Esophagus squamous epithelium (tissue), 5 donors: ENCODE measurements at regions not wholly inside any gene's neighbourhood (a gene's known extent, or its start where the extent isn't known, plus 50 kb on each side); places are given as distances from the start of the nearest gene placed in this dataset.

Experiments
- DNase-seq: peaks from one replicate; lab custom pipeline; 2025; lab: John Stamatoyannopoulos, UW
- H3K27ac ChIP-seq, 4 donors: fragments of 200-600 bp; sonication (generic); one replicate each; pipeline ENCODE4 v1.5.1; 2016 to 2019; ENCODE audit warnings: mild to moderate bottlenecking in 1 of 4
- H3K27me3 ChIP-seq, 4 donors: fragments of 200-600 bp; sonication (generic); 1 replicate in 3 of 4; 2 replicates in 1 of 4; pipeline versions ENCODE4 v1.5.1 to v1.6.0; 2017 to 2021; ENCODE audit warnings: antibody characterized with exemption in 1 of 4
- H3K36me3 ChIP-seq, 3 donors: fragments of 200-600 bp; sonication (generic); one replicate each; pipeline ENCODE4 v1.5.1; 2016 to 2019
- H3K4me1 ChIP-seq, 3 donors: fragments of 200-600 bp; sonication (generic); one replicate each; pipeline ENCODE4 v1.5.1; 2017 to 2019
- H3K4me3 ChIP-seq, 4 donors: fragments of 200-600 bp; sonication (generic); 1 replicate in 3 of 4; 2 replicates in 1 of 4; pipeline ENCODE4 v1.5.1; 2016 to 2019; ENCODE audit warnings: mild to moderate bottlenecking in 2 of 4, moderate library complexity in 1 of 4
- H3K9me3 ChIP-seq, 3 donors: fragments of 200-600 bp; sonication (generic); one replicate each; pipeline ENCODE4 v1.5.1; 2016 to 2019
- CTCF ChIP-seq, 6 experiments: fragments of 450-650 bp in 4 of 6; fragments of 200-600 bp in 2 of 6; sonication (generic) in 2 of 6; IDR thresholded peaks; one replicate each; pipeline ENCODE4 v1.5.1; 2016 to 2019; ENCODE audit warnings: antibody characterized with exemption in 6 of 6, mild to moderate bottlenecking in 4 of 6, moderate library complexity in 4 of 6
- POLR2A ChIP-seq, 4 donors: fragments of 450-650 bp; IDR thresholded peaks; one replicate each; pipeline ENCODE4 v1.6.1; 2017; ENCODE audit warnings: antibody characterized with exemption in 4 of 4, mild to moderate bottlenecking in 4 of 4, moderate library complexity in 3 of 4
- WGBS, 2 donors: methylation state at CpG; one replicate each; pipeline ENCODE4 v1.1.5; 2018; 5-methylcytosine and 5-hydroxymethylcytosine counted together
- intact Hi-C: fragments of 100-400 bp; cut with DNase I; formaldehyde crosslinking; loops from one replicate; pipeline ENCODE4 v1.15.0; 2022
- donor health status: DM: yes; HTN: yes; CAD: no.

DNA sequence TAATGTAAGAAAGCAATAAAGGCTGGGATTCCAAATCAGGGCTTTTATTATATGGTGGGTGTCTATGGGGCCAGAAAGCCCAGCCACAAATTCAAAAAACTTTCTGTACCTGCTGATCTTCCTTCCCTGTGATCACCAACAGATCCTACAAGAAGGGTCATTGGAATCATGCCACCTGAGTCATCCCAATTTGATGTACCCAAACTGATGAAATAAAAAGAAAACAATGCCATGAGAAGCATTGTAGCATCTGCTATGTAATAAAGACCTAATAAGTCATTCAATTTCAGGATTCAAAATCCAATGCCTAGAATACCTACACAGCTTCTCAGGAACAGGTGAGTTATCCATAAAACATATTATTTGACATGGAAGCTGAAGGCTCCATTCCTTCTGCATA, 228.8 kb downstream of the DKK1 start:
- Histone ChIP-seq H3K9me3 (no peaks in the 10 kb centered on the region), H3K4me1 (no peaks in the 10 kb centered on the region), H3K36me3 (no peaks in the 10 kb centered on the region), H3K27ac (no peak overlapping the region), H3K4me3 (no peak overlapping the region), H3K27me3 (no peaks in the 10 kb centered on the region)
- no peak for TF ChIP-seq CTCF (IDR thresholded peaks at IDR 0.05)
- no peak for TF ChIP-seq POLR2A (IDR thresholded peaks at IDR 0.05)
- DNase-seq, result no peak
- intact Hi-C loops, result no loop called here

GRCh38 chr10:52551046-52551445, 221.5 kb downstream of the MBL2 start:
- Histone ChIP-seq H3K27ac (no peak overlapping the region), H3K4me1 (no peaks in the 10 kb centered on the region), H3K27me3 (no peaks in the 10 kb centered on the region), H3K9me3 (no peaks in the 10 kb centered on the region), H3K36me3 (no peaks in the 10 kb centered on the region), H3K4me3 (no peak overlapping the region)
- intact Hi-C loops, result no loop called here
- DNase-seq, result no peak
- TF ChIP-seq POLR2A (IDR thresholded peaks at IDR 0.05) (no peak), CTCF (IDR thresholded peaks at IDR 0.05) (no peak)

DNA sequence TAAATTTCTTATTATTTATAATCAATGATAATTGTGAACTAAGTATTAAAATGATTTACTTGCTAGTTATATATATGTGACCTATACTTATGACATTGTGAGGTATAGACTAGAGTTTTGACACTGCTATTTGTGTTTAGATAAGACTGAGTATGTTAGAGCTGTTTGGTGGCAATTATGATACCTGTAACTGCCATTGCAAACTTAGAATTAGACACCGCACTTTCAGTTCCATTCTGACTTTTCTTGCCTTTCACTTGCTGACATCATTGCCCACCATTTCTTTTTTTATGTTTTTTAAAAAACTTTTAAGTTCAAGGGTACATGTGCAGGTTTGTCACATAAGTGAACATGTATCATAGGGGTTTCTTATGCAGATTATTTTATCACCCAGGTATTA, 214.5 kb downstream of the MBL2 start:
- no peak for DNase-seq
- TF ChIP-seq POLR2A (IDR thresholded peaks at IDR 0.05) (no peak), CTCF (IDR thresholded peaks at IDR 0.05) (no peak)
- Histone ChIP-seq H3K27me3 (no peaks in the 10 kb centered on the region), H3K4me3 (no peak overlapping the region), H3K4me1 (no peaks in the 10 kb centered on the region), H3K27ac (no peak overlapping the region), H3K9me3 (no peaks in the 10 kb centered on the region), H3K36me3 (no peaks in the 10 kb centered on the region)
- intact Hi-C loops, result no loop called here
- 90 to 93% methylated on average over 1 of the region's 1 CpG for WGBS, 2 donors

DNA sequence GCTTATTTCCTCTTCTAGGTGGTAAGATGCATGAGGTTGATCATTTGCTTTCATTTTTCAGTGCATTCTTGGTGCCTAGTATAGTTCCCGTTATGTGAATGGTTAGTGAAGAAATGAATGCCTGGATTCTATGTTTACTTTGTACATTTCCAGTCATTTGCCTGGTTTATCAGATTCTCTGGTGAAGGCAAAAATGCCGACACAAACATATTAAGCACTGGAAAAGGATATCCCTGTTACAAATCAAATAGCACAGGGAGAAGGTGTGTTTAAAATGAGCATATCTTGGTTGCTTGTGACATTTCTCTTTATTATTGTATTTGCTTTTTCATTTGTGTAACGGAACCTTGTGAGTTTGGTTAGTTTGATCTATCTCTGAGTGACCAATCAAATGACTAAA, 211.3 kb downstream of the MBL2 start:
- intact Hi-C loops, result no loop called here
- Histone ChIP-seq H3K36me3 (no peaks in the 10 kb centered on the region), H3K27me3 (no peaks in the 10 kb centered on the region), H3K27ac (no peak overlapping the region), H3K4me1 (no peaks in the 10 kb centered on the region), H3K9me3 (no peaks in the 10 kb centered on the region), H3K4me3 (no peak overlapping the region)
- DNase-seq, result no peak
- 81 to 87% methylated on average over 3 of the region's 3 CpGs for WGBS, 2 donors
- TF ChIP-seq CTCF (IDR thresholded peaks at IDR 0.05) (no peak), POLR2A (IDR thresholded peaks at IDR 0.05) (no peak)

DNA sequence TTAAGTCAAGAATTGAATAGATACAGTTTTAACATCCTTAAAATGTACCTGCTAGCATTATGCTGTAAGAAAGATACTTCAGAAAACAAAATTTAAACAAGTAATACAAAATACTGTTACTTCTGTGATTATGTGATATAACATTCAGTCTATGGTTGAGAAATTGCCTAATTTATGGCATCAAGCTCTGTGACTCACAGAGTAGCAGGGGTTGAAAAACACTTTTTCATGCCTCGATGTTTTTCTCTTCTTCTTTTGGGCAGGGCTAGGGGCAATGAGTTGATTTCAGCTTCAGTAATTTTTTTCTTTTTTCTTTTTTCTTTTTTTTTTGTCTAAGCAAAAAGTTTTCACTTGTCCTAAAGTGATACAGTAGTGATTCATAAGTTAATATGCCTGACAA, 209.2 kb downstream of the MBL2 start:
- Histone ChIP-seq H3K9me3 (no peaks in the 10 kb centered on the region), H3K27ac (no peak overlapping the region), H3K36me3 (no peaks in the 10 kb centered on the region), H3K4me1 (no peaks in the 10 kb centered on the region), H3K27me3 (no peaks in the 10 kb centered on the region), H3K4me3 (no peak overlapping the region)
- intact Hi-C loops, result no loop called here
- WGBS, 2 donors, result 73 to 88% methylated on average over 1 of the region's 1 CpG
- TF ChIP-seq CTCF (IDR thresholded peaks at IDR 0.05), result no peak
- no peak for TF ChIP-seq POLR2A (IDR thresholded peaks at IDR 0.05)
- DNase-seq, result no peak
